IPS-NIHi11 (cell line): ENCODE measurements at regions not wholly inside any gene's neighbourhood (a gene's known extent, or its start where the extent isn't known, plus 50 kb on each side); places are given as distances from the start of the nearest gene placed in this dataset.
"Not testable (repeated sequence)": the region's sequence is repeated elsewhere in the genome, so short reads cannot be mapped to it uniquely, and the experiment has no call there.

ENCODE experiments used
- DNase-seq: peaks from one replicate; pipeline ENCODE4 v3.0.0; 2012; ENCODE audit warnings: mixed read lengths, low spot score

- DNase-seq = no peak
Observed at GRCh38 chr12:102728506-102729242, 188.4 kb downstream of the PAH start.

DNA sequence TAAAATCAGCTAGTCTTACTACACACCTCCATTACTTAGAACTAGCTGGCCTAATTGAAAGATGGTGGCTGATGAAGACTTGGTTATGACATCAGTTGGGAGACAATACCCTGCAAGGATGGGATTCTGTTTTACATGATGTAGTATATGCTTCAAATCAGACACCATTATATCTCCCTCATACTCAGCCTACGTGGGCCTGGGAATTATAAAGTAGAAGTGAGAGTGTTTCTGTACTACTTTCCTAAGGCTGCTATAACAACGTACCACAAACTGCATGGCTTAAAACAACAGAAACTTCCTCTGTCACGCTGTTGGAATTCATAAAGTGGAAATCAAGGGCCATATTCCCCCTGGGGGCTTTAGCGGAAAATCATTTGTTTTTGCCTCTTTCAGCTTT is 190.4 kb downstream of the PAH start:
- no peak for DNase-seq

DNA sequence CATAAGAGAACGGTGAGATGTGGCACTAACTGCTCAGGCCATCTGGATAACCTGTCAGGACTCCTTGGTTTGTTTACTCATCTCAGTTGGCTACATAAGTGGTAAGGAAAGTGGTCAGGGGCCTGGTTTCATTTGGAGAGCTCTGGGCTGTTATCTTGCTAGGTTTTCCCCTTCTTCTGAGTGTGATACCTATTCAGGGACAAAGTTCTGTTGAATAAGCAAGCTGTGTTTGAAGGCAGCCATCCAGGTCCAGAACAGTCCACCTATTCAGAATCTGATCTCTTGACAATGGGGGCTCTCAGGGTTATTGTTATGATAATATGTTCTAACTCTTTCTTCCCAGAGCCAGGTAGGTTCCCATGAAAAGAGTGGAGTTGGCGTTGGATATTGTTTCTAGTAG is 194.9 kb downstream of the PAH start:
- DNase-seq = peak; percentile 12

- DNase-seq = no peak
Observed at GRCh38 chr12:102708108-102708507, 208.9 kb downstream of the PAH start.

DNA sequence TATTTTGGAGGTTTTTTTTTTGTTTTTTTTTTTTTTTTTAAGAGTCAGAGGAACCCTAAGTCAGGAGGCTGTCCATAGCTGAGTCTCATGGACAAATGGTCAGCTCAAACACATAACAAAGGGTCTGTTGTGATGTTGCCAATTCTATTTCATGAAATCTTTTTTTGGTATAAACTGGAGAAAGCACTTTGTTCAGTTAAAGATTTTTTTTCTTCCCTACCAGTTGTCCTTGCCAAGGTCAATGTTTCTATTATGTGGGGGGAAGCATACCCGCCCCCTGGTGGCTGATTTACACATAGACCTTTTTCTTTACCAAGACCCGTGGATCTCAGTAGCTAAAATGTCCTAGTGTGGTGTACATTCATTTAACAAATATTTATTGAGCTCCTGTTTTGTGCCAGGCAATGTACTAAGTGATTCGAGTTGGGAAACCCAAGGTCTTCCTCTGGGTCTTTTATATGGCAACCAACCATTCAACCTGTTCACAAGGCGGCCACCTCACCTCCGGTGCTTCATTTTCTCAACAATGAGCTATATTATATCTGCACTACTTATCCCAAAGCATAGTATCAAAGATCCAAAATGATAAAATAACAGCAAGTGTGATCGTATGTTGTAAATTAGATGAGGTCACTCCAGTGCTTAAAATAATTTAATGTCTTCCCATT is 214.5 kb downstream of the PAH start:
- peak; percentile 71 for DNase-seq

- DNase-seq = no peak
Observed at GRCh38 chr12:102696045-102696444, 215.7 kb upstream of the IGF1 start.

DNA sequence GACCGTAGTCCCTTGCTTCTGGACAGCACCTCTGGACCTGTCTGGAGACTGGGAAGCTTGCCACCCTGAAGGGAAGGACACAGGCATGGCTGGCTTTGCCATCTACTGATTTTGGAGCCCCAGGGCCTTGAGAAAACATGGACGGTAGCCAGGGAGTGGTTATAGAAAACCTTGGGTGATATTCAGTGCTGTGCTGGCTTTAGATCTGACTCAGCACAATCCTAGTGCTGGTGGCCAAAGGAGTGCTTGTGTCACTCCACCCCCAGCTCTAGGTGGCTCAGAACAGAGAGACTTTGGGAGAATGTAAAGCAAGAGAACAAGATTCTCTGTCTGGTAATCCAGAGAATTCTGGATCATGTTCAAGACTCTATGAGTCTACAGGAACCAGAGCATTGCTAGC is 214.5 kb upstream of the IGF1 start:
- DNase-seq = no peak

- peak; percentile 22 for DNase-seq
Observed at GRCh38 chr12:102691773-102692555, 211.6 kb upstream of the IGF1 start.

- no peak for DNase-seq
Observed at GRCh38 chr12:102690253-102690652, 209.9 kb upstream of the IGF1 start.

DNA sequence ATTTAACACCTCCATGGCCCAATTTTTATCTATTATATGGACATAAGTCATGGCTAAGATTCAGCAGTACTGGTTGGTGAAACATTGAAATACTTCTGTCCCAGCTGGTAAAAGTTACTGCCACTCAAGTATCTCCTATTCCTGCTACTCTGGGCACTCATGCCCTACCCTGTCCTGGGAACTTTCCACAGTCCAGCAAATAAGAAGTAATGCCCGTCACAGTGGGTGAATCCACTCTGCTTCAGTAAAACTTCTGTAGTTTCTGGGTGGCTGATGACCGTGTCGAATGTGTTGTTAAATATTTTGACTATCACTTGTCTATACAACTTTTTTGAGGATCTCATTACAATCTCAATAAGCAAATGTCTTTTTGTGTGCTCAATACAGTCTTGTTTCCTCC is 209.3 kb upstream of the IGF1 start:
- no peak for DNase-seq

DNA sequence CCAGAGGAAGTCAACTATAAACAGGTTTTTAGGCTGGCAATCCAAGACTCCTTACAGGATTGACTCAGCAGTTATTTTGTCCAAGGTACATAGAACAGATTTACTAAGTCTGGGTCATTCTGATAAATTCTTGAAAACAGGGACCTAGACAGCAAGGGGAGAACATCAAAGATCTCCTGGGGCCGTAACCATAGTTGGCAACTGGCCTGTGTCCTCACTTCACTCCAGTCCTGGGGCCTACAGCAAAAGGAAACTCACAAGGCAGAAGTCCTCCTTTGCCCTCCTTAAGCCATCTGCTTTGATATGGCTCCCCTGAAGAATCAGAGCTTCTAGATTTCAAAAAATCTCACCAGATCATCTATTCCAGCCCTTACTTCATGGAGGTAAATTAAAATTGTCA is 207.2 kb upstream of the IGF1 start:
- DNase-seq = no peak

GRCh38 chr12:102685841-102686240 is 205.5 kb upstream of the IGF1 start:
- no peak for DNase-seq

DNA sequence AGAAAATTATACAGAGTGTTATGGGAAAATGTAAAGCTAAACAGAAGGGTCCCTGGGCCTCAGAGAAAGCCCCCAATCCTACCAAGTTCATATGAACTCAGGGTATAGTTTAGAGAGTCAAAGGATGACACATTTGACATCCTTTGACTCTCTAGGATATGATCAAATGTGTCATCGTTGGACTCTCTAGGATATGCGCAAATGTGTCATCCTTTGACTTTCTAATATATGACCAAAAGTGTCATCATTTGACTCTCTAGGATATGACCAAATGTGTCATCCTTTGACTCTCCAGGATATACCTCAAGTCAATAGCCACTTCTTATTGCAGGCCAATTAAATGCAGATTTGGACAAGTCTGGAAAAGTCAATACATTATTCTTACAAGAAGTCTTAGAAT is 204.8 kb upstream of the IGF1 start:
- DNase-seq = no peak

DNA sequence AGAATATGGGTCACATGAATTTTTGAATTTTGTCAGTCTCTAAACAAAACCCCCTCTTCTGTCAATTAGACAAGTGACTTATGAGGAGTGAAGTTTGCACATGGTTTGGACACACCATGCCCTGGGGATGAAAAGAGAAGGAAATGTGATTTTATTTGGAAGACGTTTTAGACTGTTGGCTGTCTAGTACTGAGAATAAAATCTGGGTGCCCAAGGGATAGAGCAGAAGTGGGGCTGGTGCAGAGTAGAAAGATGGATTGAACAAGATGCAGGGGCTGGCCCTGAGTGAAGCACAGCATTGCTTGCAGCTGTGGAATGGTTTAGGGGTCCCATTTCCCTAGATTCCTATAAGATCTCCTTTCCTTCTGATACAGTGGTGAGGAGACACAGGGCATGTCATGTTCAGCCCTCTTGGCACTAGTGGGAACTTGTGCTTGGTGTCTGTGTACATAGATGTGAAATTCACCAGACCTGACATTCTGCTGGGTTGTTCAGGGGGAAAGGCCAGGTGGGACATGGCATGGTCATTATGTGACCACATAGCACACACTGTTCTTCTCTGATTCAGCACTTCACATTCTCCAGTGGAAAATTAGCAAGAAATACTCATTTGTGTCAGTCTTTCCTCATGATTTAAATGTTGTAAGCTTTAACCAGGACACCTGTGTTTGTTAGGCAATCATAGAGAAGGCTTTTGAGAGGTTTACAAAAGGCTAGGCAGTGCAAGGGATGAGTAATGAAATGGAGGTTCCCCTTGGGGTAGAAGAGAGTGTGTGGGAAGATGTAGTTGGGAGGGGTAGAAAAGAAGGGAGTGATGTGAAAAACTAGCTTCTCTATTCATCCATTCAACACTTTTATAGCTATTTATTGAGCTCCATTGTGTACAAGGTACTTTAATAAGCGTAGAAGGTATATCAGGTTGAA is 202.3 kb upstream of the IGF1 start:
- no peak for DNase-seq

GRCh38 chr12:102681747-102682146 is 201.4 kb upstream of the IGF1 start:
- DNase-seq = no peak

- no peak for DNase-seq
Observed at GRCh38 chr12:102681309-102681708, 200.9 kb upstream of the IGF1 start.

GRCh38 chr12:102680304-102680703 is 199.9 kb upstream of the IGF1 start:
- DNase-seq = no peak

- DNase-seq = no peak
Observed at GRCh38 chr12:102676812-102677211, 196.4 kb upstream of the IGF1 start.

GRCh38 chr12:102675672-102676071 is 195.3 kb upstream of the IGF1 start:
- no peak for DNase-seq

GRCh38 chr12:102673606-102674005 is 193.2 kb upstream of the IGF1 start:
- no peak for DNase-seq

DNA sequence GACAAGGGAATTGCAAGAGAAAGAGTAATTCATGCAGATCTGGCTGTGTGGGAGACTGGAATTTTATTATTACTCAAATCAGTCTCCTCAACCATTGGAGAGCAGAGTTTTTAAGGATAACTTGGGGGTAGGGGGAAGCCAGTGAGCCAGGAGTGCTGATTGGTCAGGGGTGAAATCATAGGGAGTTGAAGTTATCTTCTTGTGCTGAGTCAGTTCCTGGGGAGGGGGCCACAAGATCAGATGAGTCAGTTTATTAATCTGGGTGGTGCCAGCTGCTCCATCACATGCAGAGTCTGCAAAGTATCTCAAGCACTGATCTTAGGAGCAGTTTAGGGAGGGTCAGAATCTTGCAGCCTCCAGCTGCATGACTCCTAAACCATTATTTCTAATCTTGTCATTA is 191.8 kb upstream of the IGF1 start:
- not testable (repeated sequence) for DNase-seq

- DNase-seq = no peak
Observed at GRCh38 chr12:102669056-102669455, 188.7 kb upstream of the IGF1 start.
